Right lobe of liver (tissue), 6 donors: ENCODE measurements at regions not wholly inside any gene's neighbourhood (a gene's known extent, or its start where the extent isn't known, plus 50 kb on each side); places are given as distances from the start of the nearest gene placed in this dataset.

Experiments
- ATAC-seq, 4 donors: fragments of 200-7000 bp; cut with Tn5 transposase; one replicate each; pipeline ENCODE4 v1.9.1; 2020; ENCODE audit warnings: mild to moderate bottlenecking in 4 of 4, moderate library complexity in 4 of 4
- DNase-seq, 3 donors: peaks; one replicate each; pipeline ENCODE4 v3.0.0-alpha.2; 2020
- H3K27ac ChIP-seq, 3 donors: fragments of 200-600 bp; one replicate each; pipeline ENCODE4 v1.8.0; 2022
- H3K27me3 ChIP-seq, 2 donors: fragments of 200-600 bp; one replicate each; pipeline ENCODE4 v1.8.0; 2022
- H3K36me3 ChIP-seq, 4 donors: fragments of 200-600 bp; sonication (generic) in 1 of 4; one replicate each; pipeline versions ENCODE4 v1.5.1 to v1.8.0; 2017 to 2022; ENCODE audit warnings: control low read depth in 1 of 4
- H3K4me1 ChIP-seq, 4 donors: fragments of 200-600 bp; sonication (generic) in 1 of 4; one replicate each; pipeline versions ENCODE4 v1.5.1 to v1.8.0; 2017 to 2022; ENCODE audit warnings: control low read depth in 1 of 4
- H3K4me3 ChIP-seq, 3 donors: fragments of 200-600 bp; one replicate each; pipeline ENCODE4 v1.8.0; 2022
- H3K9me3 ChIP-seq, 4 donors: fragments of 200-600 bp; sonication (generic) in 1 of 4; one replicate each; pipeline versions ENCODE4 v1.5.1 to v1.8.0; 2017 to 2022; ENCODE audit warnings: control low read depth in 1 of 4
- POLR2A ChIP-seq: fragments of 450-650 bp; IDR thresholded peaks from one replicate; pipeline ENCODE4 v1.6.1; 2017; ENCODE audit warnings: antibody characterized with exemption, mild to moderate bottlenecking
- WGBS: methylation state at CpG from one replicate; pipeline ENCODE4 v1.1.6; 2018; ENCODE audit warnings: low coverage, low lambda C conversion rate; ENCODE audit not compliant: insufficient coverage; ENCODE audit errors: missing lambda C conversion rate; 5-methylcytosine and 5-hydroxymethylcytosine counted together
- intact Hi-C, 2 donors: fragments of 100-400 bp; cut with DNase I; formaldehyde crosslinking; loops; one replicate each; pipeline versions ENCODE4 v1.11.2 to v1.14.1; 2022
- TF ChIP-seq, protein P1 (sequence below), 4 donors: fragments of 200-600 bp in 3 of 4; fragments of 450-650 bp in 1 of 4; IDR thresholded peaks; one replicate each; pipeline versions ENCODE4 v1.5.1 to v1.8.0; 2016 to 2022; ENCODE audit warnings: antibody characterized with exemption in 4 of 4, mild to moderate bottlenecking in 2 of 4
- donor health status: DM: no; HTN: yes; CAD: no.
- donor health status: DM: no; HTN: no; CAD: no.
- donor health status: DM: no; HTN: no; CAD: no.
- donor health status: DM: no; HTN: yes; CAD: no.
- donor health status: DM: no; HTN: yes; CAD: no.

DNA sequence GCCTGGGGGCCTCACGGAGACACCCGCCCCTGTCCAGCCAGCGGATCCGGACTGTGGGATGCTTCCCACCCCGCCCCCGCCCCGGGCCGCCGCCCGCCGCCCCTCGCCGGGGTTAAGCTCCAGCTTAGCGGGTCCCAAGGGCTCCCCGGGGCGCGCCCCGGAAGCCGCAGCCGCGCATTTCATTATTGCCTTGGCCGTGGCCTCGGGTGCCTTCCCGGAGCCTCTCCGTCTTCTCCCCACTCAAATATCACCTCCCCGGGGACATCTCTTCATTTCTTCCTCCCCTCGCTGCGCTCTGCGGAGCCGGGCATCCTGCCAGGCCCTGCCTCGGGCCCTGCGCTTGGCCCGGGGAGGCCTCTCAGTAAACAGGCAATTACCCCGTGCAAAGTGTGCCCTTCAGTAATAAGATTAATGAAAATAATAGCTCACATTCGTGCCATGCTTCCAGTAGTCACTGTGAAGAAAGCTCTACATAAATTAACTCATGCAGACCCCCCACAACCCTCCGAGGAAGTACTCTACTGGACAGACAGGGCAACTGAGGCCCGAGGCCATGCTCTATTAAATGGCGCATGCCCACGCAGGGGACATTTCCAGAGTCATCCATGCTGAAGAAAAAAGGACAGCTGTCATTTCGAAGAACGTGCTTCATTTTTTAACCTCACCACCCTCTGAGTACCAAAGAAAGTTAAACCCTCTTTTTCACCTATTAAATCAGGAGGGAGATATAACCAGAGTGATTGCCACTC is 49.9 kb upstream of the LAPTM5 start:
- ATAC-seq, result no peak
- intact Hi-C loops, result no loop called here
- Histone ChIP-seq H3K4me1 (no peaks in the 10 kb centered on the region), H3K9me3 (no peaks in the 10 kb centered on the region), H3K27ac (no peak overlapping the region), H3K36me3 (no peaks in the 10 kb centered on the region), H3K27me3 (no peaks in the 10 kb centered on the region), H3K4me3 (no peak overlapping the region)
- WGBS, result 41% methylated on average over 18 of the region's 41 CpGs
- TF ChIP-seq, protein P1, sequence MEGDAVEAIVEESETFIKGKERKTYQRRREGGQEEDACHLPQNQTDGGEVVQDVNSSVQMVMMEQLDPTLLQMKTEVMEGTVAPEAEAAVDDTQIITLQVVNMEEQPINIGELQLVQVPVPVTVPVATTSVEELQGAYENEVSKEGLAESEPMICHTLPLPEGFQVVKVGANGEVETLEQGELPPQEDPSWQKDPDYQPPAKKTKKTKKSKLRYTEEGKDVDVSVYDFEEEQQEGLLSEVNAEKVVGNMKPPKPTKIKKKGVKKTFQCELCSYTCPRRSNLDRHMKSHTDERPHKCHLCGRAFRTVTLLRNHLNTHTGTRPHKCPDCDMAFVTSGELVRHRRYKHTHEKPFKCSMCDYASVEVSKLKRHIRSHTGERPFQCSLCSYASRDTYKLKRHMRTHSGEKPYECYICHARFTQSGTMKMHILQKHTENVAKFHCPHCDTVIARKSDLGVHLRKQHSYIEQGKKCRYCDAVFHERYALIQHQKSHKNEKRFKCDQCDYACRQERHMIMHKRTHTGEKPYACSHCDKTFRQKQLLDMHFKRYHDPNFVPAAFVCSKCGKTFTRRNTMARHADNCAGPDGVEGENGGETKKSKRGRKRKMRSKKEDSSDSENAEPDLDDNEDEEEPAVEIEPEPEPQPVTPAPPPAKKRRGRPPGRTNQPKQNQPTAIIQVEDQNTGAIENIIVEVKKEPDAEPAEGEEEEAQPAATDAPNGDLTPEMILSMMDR (IDR thresholded peaks at IDR 0.05), result no peak
- TF ChIP-seq POLR2A, result no peak
- DNase-seq, result no peak
